Prostate gland (tissue), 2 donors: ENCODE measurements at regions not wholly inside any gene's neighbourhood (a gene's known extent, or its start where the extent isn't known, plus 50 kb on each side); places are given as distances from the start of the nearest gene placed in this dataset.
"Not testable (repeated sequence)": the region's sequence is repeated elsewhere in the genome, so short reads cannot be mapped to it uniquely, and the experiment has no call there.

Experiments used
- POLR2A ChIP-seq: fragments of 450-650 bp; IDR thresholded peaks from one replicate; pipeline ENCODE4 v1.6.1; 2016; ENCODE audit warnings: antibody characterized with exemption, mild to moderate bottlenecking
- TF ChIP-seq, protein P1 (sequence below), 4 experiments: fragments of 200-600 bp in 2 of 4; fragments of 450-650 bp in 2 of 4; sonication (generic) in 2 of 4; IDR thresholded peaks; 1 replicate in 3 of 4; 2 replicates in 1 of 4; pipeline ENCODE4 v1.5.1; 2016 to 2019; ENCODE audit warnings: antibody characterized with exemption in 4 of 4, mild to moderate bottlenecking in 2 of 4, moderate library complexity in 2 of 4

DNA sequence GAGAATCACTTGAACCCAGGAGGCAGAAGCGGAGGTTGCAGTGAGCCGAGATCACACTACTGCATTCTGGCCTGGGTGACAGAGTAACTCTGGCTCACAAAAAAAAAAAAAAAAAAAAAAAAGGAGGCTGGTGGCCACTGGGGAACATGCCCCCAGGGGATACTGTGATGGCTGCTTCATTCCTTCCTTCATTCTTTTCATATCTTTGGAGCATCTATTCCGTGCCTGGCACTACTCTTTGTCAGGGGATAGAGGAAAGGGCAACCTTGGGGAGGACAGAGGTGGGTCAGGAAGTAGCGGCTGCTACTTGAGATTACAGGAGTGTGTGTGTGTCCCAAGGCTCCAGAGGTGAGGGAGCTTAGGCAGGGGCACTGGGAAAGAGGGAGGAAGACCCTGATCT lies 236.4 kb upstream of the NUPR2 start:
- not testable (repeated sequence) for TF ChIP-seq POLR2A
- TF ChIP-seq, protein P1, sequence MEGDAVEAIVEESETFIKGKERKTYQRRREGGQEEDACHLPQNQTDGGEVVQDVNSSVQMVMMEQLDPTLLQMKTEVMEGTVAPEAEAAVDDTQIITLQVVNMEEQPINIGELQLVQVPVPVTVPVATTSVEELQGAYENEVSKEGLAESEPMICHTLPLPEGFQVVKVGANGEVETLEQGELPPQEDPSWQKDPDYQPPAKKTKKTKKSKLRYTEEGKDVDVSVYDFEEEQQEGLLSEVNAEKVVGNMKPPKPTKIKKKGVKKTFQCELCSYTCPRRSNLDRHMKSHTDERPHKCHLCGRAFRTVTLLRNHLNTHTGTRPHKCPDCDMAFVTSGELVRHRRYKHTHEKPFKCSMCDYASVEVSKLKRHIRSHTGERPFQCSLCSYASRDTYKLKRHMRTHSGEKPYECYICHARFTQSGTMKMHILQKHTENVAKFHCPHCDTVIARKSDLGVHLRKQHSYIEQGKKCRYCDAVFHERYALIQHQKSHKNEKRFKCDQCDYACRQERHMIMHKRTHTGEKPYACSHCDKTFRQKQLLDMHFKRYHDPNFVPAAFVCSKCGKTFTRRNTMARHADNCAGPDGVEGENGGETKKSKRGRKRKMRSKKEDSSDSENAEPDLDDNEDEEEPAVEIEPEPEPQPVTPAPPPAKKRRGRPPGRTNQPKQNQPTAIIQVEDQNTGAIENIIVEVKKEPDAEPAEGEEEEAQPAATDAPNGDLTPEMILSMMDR (IDR thresholded peaks at IDR 0.05) = not testable (repeated sequence)
